SK-N-MC (cell line): ENCODE measurements at regions not wholly inside any gene's neighbourhood (a gene's known extent, or its start where the extent isn't known, plus 50 kb on each side); places are given as distances from the start of the nearest gene placed in this dataset.

Experiments
- EZH2 ChIP-seq: fragments of 200-600 bp; sonication (generic); IDR thresholded peaks from one replicate; pipeline ENCODE4 v1.6.1; 2017; ENCODE audit warnings: antibody characterized with exemption
- POLR2AphosphoS5 ChIP-seq: IDR thresholded peaks from 2 replicates; pipeline ENCODE4 v1.6.1; 2012; ENCODE audit warnings: mild to moderate bottlenecking, low read depth, low read length, borderline replicate concordance

DNA sequence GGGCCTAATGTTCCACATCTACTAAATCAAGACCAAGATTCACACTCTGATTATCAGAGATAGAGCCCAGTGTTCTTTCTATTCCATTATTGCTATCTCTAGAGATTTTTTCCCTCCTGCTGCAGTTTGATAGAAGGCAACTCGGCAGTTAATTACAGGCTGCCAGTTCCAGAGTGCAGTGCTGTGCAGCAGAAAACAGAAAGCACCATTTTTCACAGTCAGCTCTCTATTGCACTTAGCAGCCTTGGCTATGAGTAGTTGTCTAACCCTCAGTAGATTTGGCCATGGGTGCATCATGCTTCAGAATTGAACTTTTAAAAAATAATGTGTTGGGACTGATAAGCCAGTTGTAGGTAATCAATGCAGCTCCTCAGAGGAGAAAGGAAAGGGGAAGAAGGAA, 295.3 kb downstream of the MID1IP1 start:
- TF ChIP-seq POLR2AphosphoS5 (no peak), EZH2 (no peak)
